ENCODE measurements at regions not wholly inside any gene's neighbourhood (a gene's known extent, or its start where the extent isn't known, plus 50 kb on each side); places are given as distances from the start of the nearest gene placed in this dataset.

- H3K4me1 Mint-ChIP-seq (ENCODE audit: low read depth, unreplicated experiment): no peaks in the 10 kb centered on the region
- no peak for TF ChIP-seq CTCF (IDR thresholded peaks at IDR 0.05; ENCODE audit: unreplicated experiment)
- no peaks in the 10 kb centered on the region for H3K36me3 Mint-ChIP-seq (ENCODE audit: insufficient read depth, unreplicated experiment)
- no peak overlapping the region for H3K27ac Mint-ChIP-seq (ENCODE audit: unreplicated experiment)
- CTCF ChIA-PET: interaction anchor here (0.5 to 1.7 kb wide), 3 partner anchors 13 to 24 kb away, joined by 3 to 4 read pairs (median 4); no protein-coding TSS in a partner anchor
- no peak for DNase-seq
- no TSS peak for BruUV-seq (replicated peaks)
- peaks cover 76% of the 10 kb centered on the region for H3K27me3 Mint-ChIP-seq (ENCODE audit: unreplicated experiment)
- no peaks in the 10 kb centered on the region for H3K9me3 Mint-ChIP-seq (ENCODE audit: low read depth, unreplicated experiment)
- no peak overlapping the region for H3K4me3 Mint-ChIP-seq (ENCODE audit: low read depth, unreplicated experiment)
- intact Hi-C loops (cut with micrococcal nuclease; ENCODE audit: unreplicated experiment): no loop called here
Measured at GRCh38 chr5:154570572-154571324, 92.7 kb upstream of the HAND1 start.

- BruUV-seq (replicated peaks): no TSS peak
- no peaks in the 10 kb centered on the region for H3K4me1 Mint-ChIP-seq (ENCODE audit: low read depth, unreplicated experiment)
- H3K27ac Mint-ChIP-seq (ENCODE audit: unreplicated experiment): no peak overlapping the region
- no peaks in the 10 kb centered on the region for H3K36me3 Mint-ChIP-seq (ENCODE audit: insufficient read depth, unreplicated experiment)
- CTCF ChIA-PET: interaction anchor here (1.8 kb wide), 1 partner anchor 48 kb away, joined by 5 read pairs; no protein-coding TSS in a partner anchor
- no peak for DNase-seq
- intact Hi-C loops (cut with micrococcal nuclease; ENCODE audit: unreplicated experiment): no loop called here
- peaks cover 70% of the 10 kb centered on the region for H3K27me3 Mint-ChIP-seq (ENCODE audit: unreplicated experiment)
- TF ChIP-seq CTCF (IDR thresholded peaks at IDR 0.05; ENCODE audit: unreplicated experiment): no peak
- no peaks in the 10 kb centered on the region for H3K9me3 Mint-ChIP-seq (ENCODE audit: low read depth, unreplicated experiment)
- H3K4me3 Mint-ChIP-seq (ENCODE audit: low read depth, unreplicated experiment): no peak overlapping the region
Measured at GRCh38 chr5:154568589-154568988, 90.6 kb upstream of the HAND1 start.

- Mint-ChIP-seq H3K27me3 (ENCODE audit: unreplicated experiment) (peaks cover 56% of the 10 kb centered on the region), H3K27ac (ENCODE audit: unreplicated experiment) (no peak overlapping the region), H3K36me3 (ENCODE audit: insufficient read depth, unreplicated experiment) (no peaks in the 10 kb centered on the region), H3K4me3 (ENCODE audit: low read depth, unreplicated experiment) (no peak overlapping the region), H3K4me1 (ENCODE audit: low read depth, unreplicated experiment) (no peaks in the 10 kb centered on the region), H3K9me3 (ENCODE audit: low read depth, unreplicated experiment) (no peaks in the 10 kb centered on the region)
- CTCF ChIA-PET: interaction anchor here (0.8 to 1.8 kb wide), 2 partner anchors 12 to 46 kb away, joined by 3 to 5 read pairs; no protein-coding TSS in a partner anchor
- no TSS peak for BruUV-seq (replicated peaks)
- intact Hi-C loops (cut with micrococcal nuclease; ENCODE audit: unreplicated experiment): no loop called here
- no peak for DNase-seq
- no peak for TF ChIP-seq CTCF (IDR thresholded peaks at IDR 0.05; ENCODE audit: unreplicated experiment)
Measured at GRCh38 chr5:154567155-154567554, 89.1 kb upstream of the HAND1 start.

- no peak overlapping the region for H3K27ac Mint-ChIP-seq (ENCODE audit: unreplicated experiment)
- no peaks in the 10 kb centered on the region for H3K4me1 Mint-ChIP-seq (ENCODE audit: low read depth, unreplicated experiment)
- no peak for TF ChIP-seq CTCF (IDR thresholded peaks at IDR 0.05; ENCODE audit: unreplicated experiment)
- DNase-seq: no peak
- peaks cover 48% of the 10 kb centered on the region for H3K27me3 Mint-ChIP-seq (ENCODE audit: unreplicated experiment)
- no peaks in the 10 kb centered on the region for H3K9me3 Mint-ChIP-seq (ENCODE audit: low read depth, unreplicated experiment)
- intact Hi-C loops (cut with micrococcal nuclease; ENCODE audit: unreplicated experiment): no loop called here
- no peaks in the 10 kb centered on the region for H3K36me3 Mint-ChIP-seq (ENCODE audit: insufficient read depth, unreplicated experiment)
- BruUV-seq (replicated peaks): no TSS peak
- CTCF ChIA-PET: interaction anchor here (0.6 kb wide), 1 partner anchor 27 kb away, joined by 13 read pairs; no protein-coding TSS in a partner anchor
- H3K4me3 Mint-ChIP-seq (ENCODE audit: low read depth, unreplicated experiment): no peak overlapping the region
Measured at GRCh38 chr5:154566146-154566680, 88.2 kb upstream of the HAND1 start.
